SK-N-SH (cell line): ENCODE measurements at regions not wholly inside any gene's neighbourhood (a gene's known extent, or its start where the extent isn't known, plus 50 kb on each side); places are given as distances from the start of the nearest gene placed in this dataset.

Experiments
- CTCF ChIA-PET: fragments of 300-600, 350-600 bp; formaldehyde crosslinking; extraction: SDS; loops from one replicate; lab custom pipeline; 2021; lab: Yijun Ruan, JAX
- POLR2A ChIA-PET: fragments of 350-600 bp; sonication (Branson Sonifier 250); formaldehyde crosslinking; extraction: SDS; loops from one replicate; lab custom pipeline; 2020; ENCODE audit warnings: antibody characterized with exemption, inconsistent platforms; lab: Yijun Ruan, JAX
- DNase-seq: peaks from one replicate; pipeline ENCODE4 v3.0.0; 2012
- H2AFZ ChIP-seq: fragments of 200-600 bp; sonication (generic); 2 replicates; pipeline ENCODE4 v1.8.1; 2016; ENCODE audit warnings: antibody characterized with exemption, mild to moderate bottlenecking, low read depth
- H3F3A ChIP-seq: fragments of 200-600 bp; sonication (generic); replicated peaks from 2 replicates; pipeline ENCODE3; 2016; ENCODE audit warnings: antibody characterized with exemption, mild to moderate bottlenecking; ENCODE audit not compliant: insufficient read depth
- H3K27ac ChIP-seq, 2 experiments: fragments of 200-500 bp in 1 of 2; fragments of 200-600 bp in 1 of 2; sonication (Bioruptor generic) in 1 of 2; sonication (generic), shearing (Covaris generic) in 1 of 2; 2 replicates each; pipeline versions ENCODE4 v1.5.1 to v1.6.1; 2014 to 2016; ENCODE audit warnings: low read depth in 2 of 2, inconsistent platforms in 1 of 2, low read length in 1 of 2, mild to moderate bottlenecking in 1 of 2, mixed read lengths in 1 of 2
- H3K27me3 ChIP-seq: fragments of 200-600 bp; sonication (generic), shearing (Covaris generic); 2 replicates; pipeline ENCODE4 v1.6.1; 2016; ENCODE audit warnings: mixed run types; ENCODE audit not compliant: insufficient read depth
- H3K36me3 ChIP-seq, 2 experiments: fragments of 200-500 bp in 1 of 2; fragments of 200-600 bp in 1 of 2; sonication (Bioruptor generic) in 1 of 2; sonication (generic) in 1 of 2; replicated peaks in 1 of 2; 2 replicates each; pipeline versions ENCODE3 to v1.5.1; 2014 to 2016; ENCODE audit warnings: low read length in 1 of 2, mild to moderate bottlenecking in 1 of 2; ENCODE audit not compliant: insufficient read depth in 2 of 2, control insufficient read depth in 1 of 2
- H3K4me1 ChIP-seq, 2 experiments: fragments of 200-500 bp in 1 of 2; fragments of 200-600 bp in 1 of 2; sonication (Bioruptor generic) in 1 of 2; sonication (generic), shearing (Covaris generic) in 1 of 2; 2 replicates each; pipeline versions ENCODE4 v1.5.1 to v1.6.1; 2014 to 2016; ENCODE audit warnings: low read depth in 1 of 2, low read length in 1 of 2, mixed run types in 1 of 2; ENCODE audit not compliant: insufficient read depth in 2 of 2, control insufficient read depth in 1 of 2
- H3K4me2 ChIP-seq: fragments of 200-600 bp; sonication (generic), shearing (Covaris generic); 2 replicates; pipeline ENCODE4 v1.6.1; 2017; ENCODE audit warnings: mixed run types
- H3K4me3 ChIP-seq, 2 experiments: fragments of 200-500 bp in 1 of 2; fragments of 200-600 bp in 1 of 2; sonication (Bioruptor generic) in 1 of 2; sonication (generic), shearing (Covaris generic) in 1 of 2; 2 replicates each; pipeline versions ENCODE4 v1.5.1 to v1.8.1; 2014 to 2016; ENCODE audit warnings: low read depth in 2 of 2, inconsistent platforms in 1 of 2, low read length in 1 of 2, mild to moderate bottlenecking in 1 of 2, mixed read lengths in 1 of 2, moderate library complexity in 1 of 2
- H3K79me2 ChIP-seq: fragments of 200-600 bp; sonication (generic); 2 replicates; pipeline ENCODE4 v1.8.1; 2017; ENCODE audit warnings: mild to moderate bottlenecking; ENCODE audit not compliant: insufficient read depth
- H3K9ac ChIP-seq: fragments of 200-600 bp; sonication (generic); 2 replicates; pipeline ENCODE4 v1.6.1; 2017; ENCODE audit warnings: mixed run types
- H3K9me2 ChIP-seq: fragments of 200-600 bp; sonication (generic); 2 replicates; pipeline ENCODE4 v1.6.1; 2017; ENCODE audit warnings: mixed run types
- H3K9me3 ChIP-seq: fragments of 200-600 bp; sonication (generic); 2 replicates; pipeline ENCODE4 v1.6.1; 2017; ENCODE audit warnings: mixed run types, mild to moderate bottlenecking, moderate library complexity
- H4K20me1 ChIP-seq: fragments of 200-600 bp; sonication (generic); 2 replicates; pipeline ENCODE4 v1.6.1; 2017; ENCODE audit warnings: mild to moderate bottlenecking, mixed run types; ENCODE audit not compliant: insufficient read depth
- CHD2 ChIP-seq: fragments of 150-350 bp; IDR thresholded peaks from 2 replicates; pipeline ENCODE4 v1.6.1; 2018; ENCODE audit warnings: low read length; ENCODE audit not compliant: partially characterized antibody
- ELF1 ChIP-seq: IDR thresholded peaks from 2 replicates; pipeline ENCODE4 v1.4.0; 2012
- EP300 ChIP-seq, 2 experiments: IDR thresholded peaks; 2 replicates each; pipeline versions ENCODE4 v1.4.0 to v1.6.1; 2012; ENCODE audit warnings: borderline replicate concordance in 1 of 2, low read depth in 1 of 2, low read length in 1 of 2
- FOXJ3 ChIP-seq: sonication (generic); formaldehyde crosslinking; IDR thresholded peaks from 2 replicates; pipeline ENCODE4 v1.5.1; 2020; ENCODE audit warnings: mild to moderate bottlenecking, missing genetic modification reagents
- FOXM1 ChIP-seq: IDR thresholded peaks from 2 replicates; pipeline ENCODE4 v1.4.0; 2012; ENCODE audit warnings: low read depth, mild to moderate bottlenecking
- JUND ChIP-seq: IDR thresholded peaks from 2 replicates; pipeline ENCODE4 v1.4.0; 2012
- MEF2A ChIP-seq: IDR thresholded peaks from 2 replicates; pipeline ENCODE4 v1.4.0; 2012; ENCODE audit warnings: low read depth, borderline replicate concordance
- MXI1 ChIP-seq: IDR thresholded peaks from 2 replicates; pipeline ENCODE4 v1.6.1; 2012; ENCODE audit warnings: mild to moderate bottlenecking, low read depth, low read length, improper control_type of control experiment
- NFIC ChIP-seq: IDR thresholded peaks from 2 replicates; pipeline ENCODE4 v1.4.0; 2012; ENCODE audit warnings: borderline replicate concordance
- NRF1 ChIP-seq: IDR thresholded peaks from 2 replicates; pipeline ENCODE4 v1.6.1; 2012; ENCODE audit warnings: low read depth, mild to moderate bottlenecking, low read length
- POLR2AphosphoS5 ChIP-seq: IDR thresholded peaks from 2 replicates; pipeline ENCODE4 v1.6.1; 2012; ENCODE audit warnings: low read depth, low read length
- RAD21 ChIP-seq: IDR thresholded peaks from 2 replicates; pipeline ENCODE4 v1.6.1; 2012; ENCODE audit warnings: mild to moderate bottlenecking, low read length
- SIN3A ChIP-seq: IDR thresholded peaks from 2 replicates; pipeline ENCODE4 v1.6.1; 2012; ENCODE audit warnings: low read depth, mild to moderate bottlenecking, low read length, moderate library complexity, borderline replicate concordance
- SMC3 ChIP-seq: IDR thresholded peaks from 2 replicates; pipeline ENCODE4 v1.6.1; 2012; ENCODE audit warnings: low read depth, low read length, improper control_type of control experiment
- TAF1 ChIP-seq: IDR thresholded peaks from 2 replicates; pipeline ENCODE4 v1.6.1; 2012; ENCODE audit warnings: low read depth, mild to moderate bottlenecking, low read length, moderate library complexity, borderline replicate concordance
- TCF12 ChIP-seq: IDR thresholded peaks from 2 replicates; pipeline ENCODE4 v1.4.0; 2012
- TEAD4 ChIP-seq: IDR thresholded peaks from 2 replicates; pipeline ENCODE4 v1.4.0; 2012; ENCODE audit warnings: mild to moderate bottlenecking, borderline replicate concordance; ENCODE audit not compliant: insufficient read depth
- YY1 ChIP-seq: IDR thresholded peaks from 2 replicates; pipeline ENCODE4 v1.4.0; 2012; ENCODE audit warnings: low read depth, mild to moderate bottlenecking
- WGBS: methylation state at CpG from one replicate; pipeline ENCODE4 v1.1.6; 2017; ENCODE audit warnings: low lambda C conversion rate; 5-methylcytosine and 5-hydroxymethylcytosine counted together
- TF ChIP-seq, protein P1 (sequence below): fragments of 200-600 bp; sonication (generic); IDR thresholded peaks from 2 replicates; pipeline ENCODE4 v1.6.1; 2017; ENCODE audit warnings: antibody characterized with exemption, mild to moderate bottlenecking, moderate library complexity
- TF ChIP-seq, protein P2 (sequence below): IDR thresholded peaks from 2 replicates; pipeline ENCODE4 v1.4.0; 2012; ENCODE audit warnings: low read depth, borderline replicate concordance

DNA sequence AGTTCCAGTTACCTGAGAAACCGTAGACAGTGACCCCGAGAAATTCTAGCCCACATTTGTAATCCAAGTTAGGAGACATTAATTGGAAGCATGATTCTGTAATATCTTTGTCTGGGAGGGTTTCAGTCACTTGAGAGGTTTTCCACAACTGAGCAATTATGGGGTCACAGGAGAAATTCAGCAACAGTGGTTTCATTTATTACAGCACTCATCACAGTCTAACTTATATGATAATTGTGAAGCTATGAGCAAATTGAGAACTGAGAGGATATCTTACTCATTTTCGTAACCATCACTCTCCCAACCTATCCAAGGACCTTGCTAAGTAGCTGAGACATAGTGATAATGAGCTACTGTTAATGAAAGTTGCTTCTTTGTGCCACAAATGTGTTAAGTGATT is 328.5 kb upstream of the PPP2R3A start (continued):
- TF ChIP-seq, protein P1, sequence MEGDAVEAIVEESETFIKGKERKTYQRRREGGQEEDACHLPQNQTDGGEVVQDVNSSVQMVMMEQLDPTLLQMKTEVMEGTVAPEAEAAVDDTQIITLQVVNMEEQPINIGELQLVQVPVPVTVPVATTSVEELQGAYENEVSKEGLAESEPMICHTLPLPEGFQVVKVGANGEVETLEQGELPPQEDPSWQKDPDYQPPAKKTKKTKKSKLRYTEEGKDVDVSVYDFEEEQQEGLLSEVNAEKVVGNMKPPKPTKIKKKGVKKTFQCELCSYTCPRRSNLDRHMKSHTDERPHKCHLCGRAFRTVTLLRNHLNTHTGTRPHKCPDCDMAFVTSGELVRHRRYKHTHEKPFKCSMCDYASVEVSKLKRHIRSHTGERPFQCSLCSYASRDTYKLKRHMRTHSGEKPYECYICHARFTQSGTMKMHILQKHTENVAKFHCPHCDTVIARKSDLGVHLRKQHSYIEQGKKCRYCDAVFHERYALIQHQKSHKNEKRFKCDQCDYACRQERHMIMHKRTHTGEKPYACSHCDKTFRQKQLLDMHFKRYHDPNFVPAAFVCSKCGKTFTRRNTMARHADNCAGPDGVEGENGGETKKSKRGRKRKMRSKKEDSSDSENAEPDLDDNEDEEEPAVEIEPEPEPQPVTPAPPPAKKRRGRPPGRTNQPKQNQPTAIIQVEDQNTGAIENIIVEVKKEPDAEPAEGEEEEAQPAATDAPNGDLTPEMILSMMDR: no peak
- TF ChIP-seq FOXM1 (no peak), NRF1 (no peak), EP300 (IDR thresholded peaks at IDR 0.05; ENCODE audit: borderline replicate concordance in 1 of 2, low read depth in 1 of 2, low read length in 1 of 2) (no peak), TEAD4 (no peak)

DNA sequence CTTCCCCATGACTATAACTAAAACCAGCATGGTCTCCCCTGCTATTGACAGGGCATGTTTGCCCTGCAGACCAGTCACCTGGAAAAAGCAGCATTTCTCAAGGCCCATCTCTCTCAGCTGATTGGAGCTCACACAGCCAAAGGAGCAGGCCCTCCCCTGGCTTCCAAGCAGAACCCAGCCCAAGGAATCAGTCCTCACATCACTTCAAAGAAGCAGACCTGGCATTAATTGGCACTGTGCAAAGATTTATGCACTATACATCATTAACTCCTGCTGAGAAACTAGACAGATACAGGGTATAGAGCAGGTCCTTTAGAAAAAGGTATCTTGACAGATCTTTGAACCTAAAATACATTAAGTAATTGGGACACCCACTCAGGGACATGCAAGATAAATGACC is 323.8 kb upstream of the PPP2R3A start:
- Histone ChIP-seq H3K9me2 (no peaks in the 10 kb centered on the region), H2AFZ (no peak overlapping the region), H3K36me3 (no peaks in the 10 kb centered on the region), H3F3A (no peaks in the 10 kb centered on the region), H3K9me3 (no peaks in the 10 kb centered on the region), H3K27me3 (no peaks in the 10 kb centered on the region), H4K20me1 (no peaks in the 10 kb centered on the region), H3K79me2 (no peaks in the 10 kb centered on the region), H3K4me3 (no peak overlapping the region), H3K4me2 (no peak overlapping the region)
- ChIA-PET CTCF (no interaction called here), POLR2A (no interaction called here)
- DNase-seq: no peak
- TF ChIP-seq, protein P1: no peak
- no peak for TF ChIP-seq FOXJ3 (CRISPR knock-in tag)
- no peak for TF ChIP-seq CHD2
- TF ChIP-seq MXI1: no peak
- TF ChIP-seq TEAD4: no peak
- no peak for TF ChIP-seq RAD21
- TF ChIP-seq TCF12: no peak
- no peak for TF ChIP-seq TAF1
- TF ChIP-seq SMC3: no peak
- TF ChIP-seq SIN3A: no peak
- TF ChIP-seq POLR2AphosphoS5: no peak
- TF ChIP-seq, all 33 proteins: peak for 0
- no peak overlapping the region for H3K9ac ChIP-seq
- no peaks in the 10 kb centered on the region for H3K4me1 ChIP-seq
- no peak overlapping the region for H3K27ac ChIP-seq

DNA sequence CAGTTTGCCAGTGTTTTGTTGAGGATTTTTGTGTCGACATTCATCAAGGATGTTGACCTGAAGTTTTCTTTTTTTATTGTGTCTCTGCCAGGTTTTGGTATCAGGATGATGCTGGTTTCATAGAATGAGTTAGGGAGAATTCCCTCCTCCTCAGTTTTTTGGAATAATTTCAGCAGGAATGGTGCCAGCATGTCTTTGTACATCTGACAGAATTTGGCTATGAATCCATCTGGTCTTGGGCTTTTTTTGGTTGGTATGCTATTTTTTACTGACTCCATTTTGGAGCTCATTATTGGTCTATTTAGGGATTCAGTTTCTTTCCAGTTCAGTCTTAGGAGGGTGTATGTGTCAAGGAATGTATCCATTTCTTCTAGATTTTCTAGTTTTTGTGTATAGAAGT is 320.0 kb upstream of the PPP2R3A start:
- Histone ChIP-seq H3K4me1 (no peaks in the 10 kb centered on the region), H2AFZ (no peak overlapping the region), H3K4me3 (no peak overlapping the region), H3K36me3 (no peaks in the 10 kb centered on the region), H3K79me2 (no peaks in the 10 kb centered on the region), H3F3A (no peaks in the 10 kb centered on the region), H3K4me2 (no peak overlapping the region), H3K27me3 (no peaks in the 10 kb centered on the region), H4K20me1 (no peaks in the 10 kb centered on the region), H3K27ac (no peak overlapping the region), H3K9ac (no peak overlapping the region), H3K9me3 (no peaks in the 10 kb centered on the region), H3K9me2 (no peaks in the 10 kb centered on the region)
- CTCF ChIA-PET: no interaction called here
- POLR2A ChIA-PET: no interaction called here
- WGBS: 19% methylated on average over 1 of the region's 1 CpG
- DNase-seq: no peak
- TF ChIP-seq RAD21: no peak
- no peak for TF ChIP-seq SMC3
- no peak for TF ChIP-seq MEF2A
- TF ChIP-seq JUND: no peak
- TF ChIP-seq, protein P2, sequence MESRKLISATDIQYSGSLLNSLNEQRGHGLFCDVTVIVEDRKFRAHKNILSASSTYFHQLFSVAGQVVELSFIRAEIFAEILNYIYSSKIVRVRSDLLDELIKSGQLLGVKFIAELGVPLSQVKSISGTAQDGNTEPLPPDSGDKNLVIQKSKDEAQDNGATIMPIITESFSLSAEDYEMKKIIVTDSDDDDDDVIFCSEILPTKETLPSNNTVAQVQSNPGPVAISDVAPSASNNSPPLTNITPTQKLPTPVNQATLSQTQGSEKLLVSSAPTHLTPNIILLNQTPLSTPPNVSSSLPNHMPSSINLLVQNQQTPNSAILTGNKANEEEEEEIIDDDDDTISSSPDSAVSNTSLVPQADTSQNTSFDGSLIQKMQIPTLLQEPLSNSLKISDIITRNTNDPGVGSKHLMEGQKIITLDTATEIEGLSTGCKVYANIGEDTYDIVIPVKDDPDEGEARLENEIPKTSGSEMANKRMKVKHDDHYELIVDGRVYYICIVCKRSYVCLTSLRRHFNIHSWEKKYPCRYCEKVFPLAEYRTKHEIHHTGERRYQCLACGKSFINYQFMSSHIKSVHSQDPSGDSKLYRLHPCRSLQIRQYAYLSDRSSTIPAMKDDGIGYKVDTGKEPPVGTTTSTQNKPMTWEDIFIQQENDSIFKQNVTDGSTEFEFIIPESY: no peak
- TF ChIP-seq, protein P1: no peak
- TF ChIP-seq POLR2AphosphoS5: no peak
- TF ChIP-seq ELF1: no peak
- no peak for TF ChIP-seq YY1
- no peak for TF ChIP-seq CHD2
- no peak for TF ChIP-seq NFIC
- no peak for TF ChIP-seq EP300 (IDR thresholded peaks at IDR 0.05; ENCODE audit: borderline replicate concordance in 1 of 2, low read depth in 1 of 2, low read length in 1 of 2)
